B cell (primary cell): ENCODE measurements at regions not wholly inside any gene's neighbourhood (a gene's known extent, or its start where the extent isn't known, plus 50 kb on each side); places are given as distances from the start of the nearest gene placed in this dataset.

ENCODE experiments used
- ATAC-seq: fragments of 200-7000 bp; cut with Tn5 transposase; one replicate; pipeline ENCODE4 v1.10.0; 2021; ENCODE audit warnings: low read depth, mild to moderate bottlenecking, moderate number of reproducible peaks, moderate library complexity
- CTCF ChIA-PET: fragments of 350-600 bp; sonication (Branson Sonifier 250); formaldehyde crosslinking; loops from one replicate; lab custom pipeline; 2021; ENCODE audit warnings: antibody characterized with exemption, inconsistent platforms; lab: Charles Lee
- POLR2A ChIA-PET: fragments of 350-600 bp; sonication (Branson Sonifier 250); formaldehyde crosslinking; loops from one replicate; lab custom pipeline; 2021; ENCODE audit warnings: antibody characterized with exemption; lab: Charles Lee
- DNase-seq: peaks from one replicate; pipeline ENCODE4 v3.0.0; 2013
- H2AFZ ChIP-seq: 2 replicates; pipeline ENCODE4 v1.6.1; 2012; ENCODE audit warnings: mild to moderate bottlenecking, low read depth, low read length; ENCODE audit not compliant: insufficient read depth, poor library complexity, severe bottlenecking
- H3K27ac ChIP-seq, 2 donors: 1 replicate in 1 of 2; 2 replicates in 1 of 2; pipeline ENCODE4 v1.5.1; 2012 to 2013; ENCODE audit warnings: low read length in 2 of 2, mild to moderate bottlenecking in 2 of 2, moderate library complexity in 1 of 2
- H3K27me3 ChIP-seq, 4 experiments: fragments of 200-600 bp in 1 of 4; sonication (generic) in 1 of 4; replicated peaks in 1 of 4; 1 replicate in 2 of 4; 2 replicates in 2 of 4; pipeline versions ENCODE4 v1.6.1 to v1.7.0; 2013 to 2016; ENCODE audit warnings: low read length in 3 of 4, mild to moderate bottlenecking in 2 of 4, mixed read lengths in 1 of 4, moderate library complexity in 1 of 4; ENCODE audit not compliant: insufficient read depth in 4 of 4, control insufficient read depth in 3 of 4; ENCODE audit errors: control extremely low read depth in 1 of 4
- H3K36me3 ChIP-seq, 2 experiments: replicated peaks in 1 of 2; 1 replicate in 1 of 2; 2 replicates in 1 of 2; pipeline versions ENCODE4 v1.6.1 to v1.7.1; 2013; ENCODE audit warnings: low read length in 1 of 2; ENCODE audit not compliant: insufficient read depth in 2 of 2, control insufficient read depth in 1 of 2; ENCODE audit errors: control extremely low read depth in 1 of 2, extremely low read depth in 1 of 2
- H3K4me1 ChIP-seq, 2 donors: fragments of 200-600 bp in 1 of 2; sonication (generic) in 1 of 2; 1 replicate in 1 of 2; 2 replicates in 1 of 2; pipeline versions ENCODE4 v1.5.1 to v1.6.1; 2013 to 2017; ENCODE audit warnings: low read length in 2 of 2; ENCODE audit not compliant: control insufficient read depth in 2 of 2, insufficient read depth in 2 of 2
- H3K4me2 ChIP-seq: replicated peaks from 2 replicates; pipeline ENCODE3; 2012; ENCODE audit warnings: mild to moderate bottlenecking, low read depth, low read length; ENCODE audit not compliant: poor library complexity, severe bottlenecking
- H3K4me3 ChIP-seq, 5 experiments: fragments of 200-600 bp in 1 of 5; sonication (generic) in 1 of 5; 1 replicate in 3 of 5; 2 replicates in 2 of 5; pipeline versions ENCODE4 v1.5.1 to v1.7.0; 2011 to 2016; ENCODE audit warnings: low read length in 4 of 5, mild to moderate bottlenecking in 4 of 5, low read depth in 2 of 5, control low read depth in 1 of 5, moderate library complexity in 1 of 5; ENCODE audit not compliant: insufficient read depth in 1 of 5; ENCODE audit errors: control extremely low read depth in 1 of 5, extremely low read depth in 1 of 5
- H3K79me2 ChIP-seq: fragments of 200-600 bp; sonication (generic); one replicate; pipeline ENCODE4 v1.6.0; 2016; ENCODE audit warnings: low read length; ENCODE audit not compliant: control insufficient read depth, insufficient read depth
- H3K9ac ChIP-seq: fragments of 200-600 bp; sonication (generic); 2 replicates; pipeline ENCODE4 v1.6.1; 2017; ENCODE audit warnings: mild to moderate bottlenecking, low read length, moderate library complexity
- H3K9me3 ChIP-seq, 3 donors: one replicate each; pipeline versions ENCODE4 v1.6.1 to v1.7.1; 2013; ENCODE audit warnings: low read length in 2 of 3; ENCODE audit not compliant: control insufficient read depth in 2 of 3, insufficient read depth in 1 of 3; ENCODE audit errors: control extremely low read depth in 1 of 3
- H4K20me1 ChIP-seq: 2 replicates; pipeline ENCODE4 v1.6.0; 2012; ENCODE audit warnings: mild to moderate bottlenecking, low read length; ENCODE audit not compliant: insufficient read depth, control insufficient read depth, poor library complexity, severe bottlenecking
- H3K27ac Mint-ChIP-seq: one replicate; pipeline ENCODE4 v1.8.0; 2021; ENCODE audit warnings: mixed read lengths
- H3K27me3 Mint-ChIP-seq: one replicate; pipeline ENCODE4 v1.8.0; 2021; ENCODE audit warnings: mixed read lengths
- H3K4me1 Mint-ChIP-seq: one replicate; pipeline ENCODE4 v1.8.0; 2021; ENCODE audit warnings: mixed read lengths
- H3K4me3 Mint-ChIP-seq: one replicate; pipeline ENCODE4 v1.8.0; 2021; ENCODE audit warnings: mixed read lengths
- H3K9me3 Mint-ChIP-seq: one replicate; pipeline ENCODE4 v1.8.0; 2022; ENCODE audit warnings: mixed read lengths; ENCODE audit not compliant: insufficient read depth
- EZH2 ChIP-seq: IDR thresholded peaks from 2 replicates; pipeline ENCODE4 v1.6.1; 2012; ENCODE audit warnings: borderline replicate concordance, low read depth, mild to moderate bottlenecking, moderate library complexity, low read length; ENCODE audit not compliant: insufficient read depth, poor library complexity, severe bottlenecking
- WGBS: methylation state at CpG from one replicate; pipeline ENCODE4 v1.1.5; 2013; ENCODE audit warnings: missing lambda C conversion rate; ENCODE audit not compliant: insufficient coverage; 5-methylcytosine and 5-hydroxymethylcytosine counted together
- intact Hi-C: fragments of 100-400 bp; cut with micrococcal nuclease; formaldehyde crosslinking; loops from one replicate; pipeline ENCODE4 v1.10.0; 2022
- TF ChIP-seq, protein P1 (sequence below): fragments of 200-600 bp; IDR thresholded peaks from one replicate; pipeline ENCODE4 v1.8.0; 2022; ENCODE audit warnings: antibody characterized with exemption, mild to moderate bottlenecking

DNA sequence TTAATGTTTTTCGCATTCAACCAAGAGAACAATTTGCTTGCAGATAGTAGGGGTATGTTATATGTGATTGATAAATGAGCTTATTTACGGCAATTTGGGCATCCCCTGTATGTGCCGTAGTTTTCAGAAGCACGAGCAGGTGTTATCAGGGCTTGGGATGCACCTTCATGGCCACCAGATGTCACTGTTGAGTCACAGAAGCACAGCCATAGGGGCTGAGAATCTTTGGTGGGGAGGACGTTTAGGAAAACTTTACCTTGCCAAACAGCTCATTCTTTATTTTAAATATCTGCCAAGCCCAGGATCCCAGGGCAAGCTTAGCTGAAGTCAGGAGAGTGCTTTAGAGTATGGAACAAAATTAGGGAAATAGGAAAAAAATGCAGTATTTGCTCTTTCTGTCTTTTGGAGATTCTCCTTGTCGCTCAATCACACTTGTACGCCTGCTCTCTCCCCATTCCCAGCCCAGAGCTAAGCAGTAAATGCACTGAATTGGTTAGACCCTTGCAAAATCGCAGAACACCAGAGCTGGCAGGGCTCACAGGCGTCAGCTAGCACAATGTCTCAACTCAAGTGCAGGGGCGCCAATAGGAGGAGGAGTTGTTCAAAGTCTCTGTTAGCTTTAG is 93.6 kb upstream of the MPHOSPH6 start:
- Histone ChIP-seq H3K79me2 (no peaks in the 10 kb centered on the region), H3K9ac (no peak overlapping the region)
- DNase-seq: peak; percentile 67

DNA sequence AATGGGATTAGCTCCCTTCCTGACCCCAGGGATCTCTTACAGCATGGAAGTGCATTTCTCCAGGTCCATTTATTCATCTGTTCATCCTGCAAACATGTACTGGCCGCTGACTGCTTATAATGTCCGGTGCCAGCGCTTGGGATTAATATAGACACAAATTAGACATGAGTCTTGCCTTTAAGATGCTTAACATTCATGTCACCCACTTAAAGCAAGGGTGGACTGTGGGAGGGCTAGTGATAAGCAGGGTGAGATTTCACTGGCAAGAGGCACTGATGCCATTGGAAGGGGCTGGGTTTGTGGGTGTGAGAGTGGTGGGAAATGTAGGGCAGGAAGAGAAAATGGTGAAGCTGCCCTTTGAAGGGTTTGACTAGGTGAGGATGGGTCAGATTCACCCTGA is 92.2 kb upstream of the MPHOSPH6 start:
- Histone ChIP-seq H3K27ac (no peak overlapping the region), H3K36me3 (no peaks in the 10 kb centered on the region), H3K9ac (no peak overlapping the region), H3K27me3 (peaks cover 0 to 5% (median 2%) of the 10 kb centered on the region in 4 experiments), H2AFZ (no peak overlapping the region), H3K4me2 (no peak overlapping the region), H3K79me2 (no peaks in the 10 kb centered on the region), H4K20me1 (no peaks in the 10 kb centered on the region), H3K4me1 (no peaks in the 10 kb centered on the region), H3K9me3 (peaks cover 3 to 12% (median 3%) of the 10 kb centered on the region in 3 donors), H3K4me3 (no peak overlapping the region)
- no peak overlapping the region for H3K4me3 Mint-ChIP-seq
- H3K9me3 Mint-ChIP-seq: peaks cover 8% of the 10 kb centered on the region
- CTCF ChIA-PET: interaction anchor here (1.1 to 4.3 kb wide), 7 partner anchors 11 to 1185 kb away, joined by 3 to 28 read pairs (median 5); no protein-coding TSS in a partner anchor
- ATAC-seq: no peak
- H3K27ac Mint-ChIP-seq: no peak overlapping the region
- POLR2A ChIA-PET: no interaction called here
- TF ChIP-seq EZH2: no peak
- TF ChIP-seq, protein P1, sequence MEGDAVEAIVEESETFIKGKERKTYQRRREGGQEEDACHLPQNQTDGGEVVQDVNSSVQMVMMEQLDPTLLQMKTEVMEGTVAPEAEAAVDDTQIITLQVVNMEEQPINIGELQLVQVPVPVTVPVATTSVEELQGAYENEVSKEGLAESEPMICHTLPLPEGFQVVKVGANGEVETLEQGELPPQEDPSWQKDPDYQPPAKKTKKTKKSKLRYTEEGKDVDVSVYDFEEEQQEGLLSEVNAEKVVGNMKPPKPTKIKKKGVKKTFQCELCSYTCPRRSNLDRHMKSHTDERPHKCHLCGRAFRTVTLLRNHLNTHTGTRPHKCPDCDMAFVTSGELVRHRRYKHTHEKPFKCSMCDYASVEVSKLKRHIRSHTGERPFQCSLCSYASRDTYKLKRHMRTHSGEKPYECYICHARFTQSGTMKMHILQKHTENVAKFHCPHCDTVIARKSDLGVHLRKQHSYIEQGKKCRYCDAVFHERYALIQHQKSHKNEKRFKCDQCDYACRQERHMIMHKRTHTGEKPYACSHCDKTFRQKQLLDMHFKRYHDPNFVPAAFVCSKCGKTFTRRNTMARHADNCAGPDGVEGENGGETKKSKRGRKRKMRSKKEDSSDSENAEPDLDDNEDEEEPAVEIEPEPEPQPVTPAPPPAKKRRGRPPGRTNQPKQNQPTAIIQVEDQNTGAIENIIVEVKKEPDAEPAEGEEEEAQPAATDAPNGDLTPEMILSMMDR: no peak
- intact Hi-C loops: loop anchor here (2.0 kb wide), 1 partner anchor 1095 kb away; no protein-coding TSS in a partner anchor
- H3K27me3 Mint-ChIP-seq: peaks cover 16% of the 10 kb centered on the region
- no CpG with 5 or more reads among the region's 3 CpGs for WGBS
- H3K4me1 Mint-ChIP-seq: no peaks in the 10 kb centered on the region
- DNase-seq: no peak

More for the DNA sequence above, 93.6 kb upstream of the MPHOSPH6 start:
- no peak for TF ChIP-seq EZH2
- TF ChIP-seq, protein P1: peak; percentile 96
- peaks cover 8% of the 10 kb centered on the region for H3K9me3 Mint-ChIP-seq
- Histone ChIP-seq H2AFZ (no peak overlapping the region), H3K36me3 (no peaks in the 10 kb centered on the region), H3K9me3 (peaks cover 3 to 18% (median 3%) of the 10 kb centered on the region in 3 donors), H3K27ac (no peak overlapping the region), H4K20me1 (no peaks in the 10 kb centered on the region), H3K4me2 (no peak overlapping the region), H3K4me3 (no peak overlapping the region), H3K4me1 (no peaks in the 10 kb centered on the region), H3K27me3 (peaks cover 0 to 5% (median 2%) of the 10 kb centered on the region in 4 experiments)
- ChIA-PET POLR2A (interaction anchor here (0.6 kb wide), 1 partner anchor 897 kb away, joined by 3 read pairs; no protein-coding TSS in a partner anchor), CTCF (interaction anchor here (0.6 to 4.3 kb wide), 28 partner anchors 8 to 1184 kb away, joined by 3 to 31 read pairs (median 4); no protein-coding TSS in a partner anchor)
- H3K4me3 Mint-ChIP-seq: no peak overlapping the region
- 53% methylated on average over 8 of the region's 10 CpGs for WGBS
- H3K27ac Mint-ChIP-seq: no peak overlapping the region
- intact Hi-C loops: loop anchor here (2.0 kb wide), 1 partner anchor 1093 kb away; no protein-coding TSS in a partner anchor
- H3K4me1 Mint-ChIP-seq: no peaks in the 10 kb centered on the region
- peaks cover 11% of the 10 kb centered on the region for H3K27me3 Mint-ChIP-seq
- ATAC-seq: peak; percentile 66
